Heart left ventricle (tissue), 16 donors: ENCODE measurements at regions not wholly inside any gene's neighbourhood (a gene's known extent, or its start where the extent isn't known, plus 50 kb on each side); places are given as distances from the start of the nearest gene placed in this dataset.
"Not testable (repeated sequence)": the region's sequence is repeated elsewhere in the genome, so short reads cannot be mapped to it uniquely, and the experiment has no call there.

Experiments
- ATAC-seq, 4 donors: fragments of 200-7000 bp; cut with Tn5 transposase; one replicate each; pipeline ENCODE4 v1.9.1; 2020 to 2022; ENCODE audit warnings: moderate library complexity in 4 of 4, mild to moderate bottlenecking in 3 of 4, moderate number of reproducible peaks in 1 of 4
- DNase-seq, 5 donors: peaks; one replicate each; pipeline ENCODE4 v3.0.0-alpha.2; 2020
- H3K27ac ChIP-seq, 12 donors: fragments of 200-600 bp; sonication (generic) in 4 of 12; one replicate each; pipeline versions ENCODE4 v1.5.0 to v1.8.0; 2016 to 2022; ENCODE audit warnings: mild to moderate bottlenecking in 2 of 12
- H3K27me3 ChIP-seq, 9 donors: fragments of 200-600 bp; sonication (generic) in 2 of 9; one replicate each; pipeline versions ENCODE4 v1.5.1 to v1.8.0; 2016 to 2022; ENCODE audit warnings: mild to moderate bottlenecking in 3 of 9
- H3K36me3 ChIP-seq, 9 donors: fragments of 200-600 bp; sonication (generic) in 2 of 9; one replicate each; pipeline versions ENCODE4 v1.5.0 to v1.8.0; 2018 to 2022; ENCODE audit warnings: mild to moderate bottlenecking in 2 of 9
- H3K4me1 ChIP-seq, 12 donors: fragments of 200-600 bp; sonication (generic) in 4 of 12; one replicate each; pipeline versions ENCODE4 v1.5.0 to v1.8.0; 2016 to 2022; ENCODE audit warnings: mild to moderate bottlenecking in 3 of 12
- H3K4me3 ChIP-seq, 12 donors: fragments of 200-600 bp; sonication (generic) in 4 of 12; one replicate each; pipeline versions ENCODE4 v1.5.0 to v1.8.0; 2017 to 2022; ENCODE audit warnings: mild to moderate bottlenecking in 9 of 12, moderate library complexity in 4 of 12
- H3K9me3 ChIP-seq, 12 donors: fragments of 200-600 bp; sonication (generic) in 4 of 12; one replicate each; pipeline versions ENCODE4 v1.5.0 to v1.8.0; 2016 to 2022; ENCODE audit warnings: mild to moderate bottlenecking in 1 of 12
- CTCF ChIP-seq, 12 donors: fragments of 200-600 bp; sonication (generic) in 4 of 12; IDR thresholded peaks; one replicate each; pipeline versions ENCODE4 v1.5.0 to v1.8.0; 2018 to 2022; ENCODE audit warnings: antibody characterized with exemption in 12 of 12, mild to moderate bottlenecking in 5 of 12
- POLR2A ChIP-seq, 2 donors: fragments of 450-650 bp; IDR thresholded peaks; one replicate each; pipeline ENCODE4 v1.6.1; 2017; ENCODE audit warnings: antibody characterized with exemption in 2 of 2, mild to moderate bottlenecking in 2 of 2, moderate library complexity in 2 of 2
- WGBS, 4 donors: extraction: QIAGEN DNeasy Blood & Tissue Kit in 2 of 4; methylation state at CpG; one replicate each; pipeline versions ENCODE4 v1.1.5 to v1.1.7; 2013 to 2018; 5-methylcytosine and 5-hydroxymethylcytosine counted together
- intact Hi-C, 10 donors: fragments of 100-400 bp; cut with DNase I; formaldehyde crosslinking; loops; one replicate each; pipeline versions ENCODE4 v1.11.1 to v1.14.2; 2022
- donor health status: ischemic (EF 13 %, LVEDD 7.1; RV severe dilation, severe dysfunction).
- donor health status: healthy with polysubstance abuse.
- donor health status: DM: no; HTN: yes; CAD: no.
- donor health status: DM: no; HTN: no; CAD: no.
- donor health status: ischemic (EF 25% LVEDD 6.9; RV normal size, moderate dysfunction).
- donor health status: ischemic (EF 25% LVEDD 5.7; RV mildly dilated, moderate dysfunction).
- donor health status: healthy.
- donor health status: DM: yes; HTN: yes; CAD: no.
- donor health status: ischemic (EF 35%, LVEDD 5.7; RV mildly dilated, moderate dysfunction).
- donor health status: nonischemic (EF 11% LVEDD 7.7; RV severe dilation, severe dysfunction).
- donor health status: DM: yes; HTN: yes; CAD: no.
- donor health status: PGD.
- donor health status: ischemic (EF 29% LVEDD 5.4; RV normal size, mild dysfunction).
- donor health status: nonischemic (EF 23%, LVEDD 6.1; RV moderate dilation, normal function).

- ATAC-seq, intact Hi-C loops, H3K9me3 ChIP-seq, H3K4me3 ChIP-seq, H3K27me3 ChIP-seq, H3K36me3 ChIP-seq, H3K27ac ChIP-seq, H3K4me1 ChIP-seq, DNase-seq: not testable (repeated sequence)
- WGBS, 4 donors: 69 to 98% (median 84%) methylated on average over 4 of the region's 4 CpGs
- TF ChIP-seq CTCF (IDR thresholded peaks at IDR 0.05): peak in 1 of 12 donors; percentile 13
Measured at GRCh38 chr5:2070787-2071186, 188.1 kb upstream of the IRX4 start.

DNA sequence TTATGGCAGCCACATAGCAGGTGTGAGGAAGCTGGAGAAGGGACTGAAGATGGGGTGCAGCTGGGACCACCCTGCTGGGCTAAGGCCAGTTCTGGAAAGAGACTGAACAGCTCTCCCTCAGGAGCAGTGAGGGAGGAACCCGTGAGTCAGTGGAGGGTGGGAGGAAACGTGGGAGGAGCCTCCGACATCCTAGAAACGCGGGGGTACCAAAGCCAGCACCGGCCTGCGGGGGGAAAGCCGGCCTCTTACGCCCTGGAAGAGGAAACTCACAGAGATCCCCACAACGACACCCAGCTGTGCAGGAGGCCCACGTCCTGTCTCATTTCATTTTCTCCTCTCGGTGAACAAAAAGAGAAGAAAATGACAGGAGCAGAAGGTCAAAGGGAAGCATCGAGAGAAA is 185.8 kb upstream of the IRX4 start:
- intact Hi-C loops: no loop called here
- Histone ChIP-seq H3K4me3 (no peak overlapping the region), H3K36me3 (no peaks in the 10 kb centered on the region), H3K9me3 (no peaks in the 10 kb centered on the region), H3K27me3 (peaks cover 0 to 10% (median 0%) of the 10 kb centered on the region in 9 donors), H3K4me1 (no peaks in the 10 kb centered on the region), H3K27ac (no peak overlapping the region)
- DNase-seq (no peak), ATAC-seq (no peak)
- 55 to 74% (median 60%) methylated on average over 13 of the region's 13 CpGs for WGBS, 4 donors
- no peak for TF ChIP-seq CTCF (IDR thresholded peaks at IDR 0.05)
- no peak for TF ChIP-seq POLR2A (IDR thresholded peaks at IDR 0.05)

GRCh38 chr5:2066373-2066772 is 183.6 kb upstream of the IRX4 start:
- peaks cover 0 to 10% (median 0%) of the 10 kb centered on the region in 9 donors for H3K27me3 ChIP-seq
- no peaks in the 10 kb centered on the region for H3K9me3 ChIP-seq
- intact Hi-C loops: no loop called here
- no peak overlapping the region for H3K4me3 ChIP-seq
- WGBS, 4 donors: 42 to 52% (median 45%) methylated on average over 17 of the region's 17 CpGs
- no peak for DNase-seq
- ATAC-seq: no peak
- H3K36me3 ChIP-seq: no peaks in the 10 kb centered on the region
- H3K27ac ChIP-seq: no peak overlapping the region
- TF ChIP-seq POLR2A (IDR thresholded peaks at IDR 0.05): no peak
- no peak for TF ChIP-seq CTCF (IDR thresholded peaks at IDR 0.05)
- no peaks in the 10 kb centered on the region for H3K4me1 ChIP-seq

- H3K4me3 ChIP-seq, H3K27ac ChIP-seq, ATAC-seq, H3K9me3 ChIP-seq, H3K4me1 ChIP-seq, DNase-seq, intact Hi-C loops, H3K36me3 ChIP-seq: not testable (repeated sequence)
- 82 to 90% (median 85%) methylated on average over 2 of the region's 2 CpGs for WGBS, 4 donors
- H3K27me3 ChIP-seq: peaks cover 0 to 10% (median 0%) of the 10 kb centered on the region in 9 donors
Measured at GRCh38 chr5:2063380-2063779, 180.7 kb upstream of the IRX4 start.

GRCh38 chr5:2052687-2053086 is 170.0 kb upstream of the IRX4 start:
- no peak for ATAC-seq
- 86 to 90% (median 87%) methylated on average over 13 of the region's 13 CpGs for WGBS, 4 donors
- intact Hi-C loops: no loop called here

More at GRCh38 chr5:2052687-2053086, 170.0 kb upstream of the IRX4 start:
- Histone ChIP-seq H3K4me3 (no peak overlapping the region), H3K36me3 (no peaks in the 10 kb centered on the region), H3K9me3 (peaks cover 0 to 7% (median 0%) of the 10 kb centered on the region in 12 donors), H3K27ac (no peak overlapping the region), H3K4me1 (no peaks in the 10 kb centered on the region), H3K27me3 (peaks cover 0 to 3% (median 0%) of the 10 kb centered on the region in 9 donors)
- no peak for TF ChIP-seq POLR2A (IDR thresholded peaks at IDR 0.05)
- no peak for TF ChIP-seq CTCF (IDR thresholded peaks at IDR 0.05)
- DNase-seq: no peak
